ENCODE measurements at regions not wholly inside any gene's neighbourhood (a gene's known extent, or its start where the extent isn't known, plus 50 kb on each side); places are given as distances from the start of the nearest gene placed in this dataset.

DNA sequence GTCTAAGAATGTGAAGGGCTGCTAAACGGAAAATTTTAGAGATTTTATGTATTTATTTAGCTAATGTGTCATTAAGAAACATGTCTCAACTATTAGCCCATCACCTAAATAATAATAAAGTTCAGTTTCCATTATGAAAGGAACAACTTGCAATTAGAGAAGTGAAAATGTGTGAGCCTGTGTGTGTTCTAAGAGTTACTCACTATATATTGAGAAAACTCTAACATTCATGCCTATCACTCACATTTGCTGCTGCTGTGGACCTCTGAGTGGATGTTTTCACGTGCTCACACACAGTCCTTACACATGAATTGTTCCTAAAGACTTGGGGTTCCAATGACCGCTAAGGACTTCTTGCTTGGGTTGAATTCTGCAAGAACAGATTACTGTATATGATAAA, 364.0 kb downstream of the TMA16 start:
- DNase-seq (ENCODE audit: low read depth in 4 of 4, low spot score in 3 of 4): no peak

GRCh38 chr4:163863082-163863481, 368.6 kb downstream of the TMA16 start:
- no peak for DNase-seq (ENCODE audit: low read depth in 4 of 4, low spot score in 3 of 4)

DNA sequence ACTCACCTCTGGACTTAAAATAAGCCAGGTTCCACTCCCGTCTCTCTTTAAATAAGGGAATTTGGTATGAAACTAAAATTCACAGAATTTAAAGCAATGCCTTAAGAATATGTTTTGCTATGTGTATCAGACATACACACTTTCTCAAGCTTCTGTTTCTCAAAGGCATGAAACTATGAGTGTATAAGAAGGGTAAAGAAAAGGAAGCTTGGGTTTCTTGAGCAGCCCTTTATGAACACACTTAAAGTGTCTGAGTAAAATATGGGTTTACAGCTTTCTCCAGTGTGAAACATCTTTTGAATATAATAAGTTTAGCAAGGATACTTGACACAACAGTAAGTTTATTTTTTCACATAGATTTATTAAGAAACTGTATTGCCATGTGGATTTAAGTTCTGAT, 370.5 kb downstream of the TMA16 start:
- DNase-seq (ENCODE audit: low read depth in 4 of 4, low spot score in 3 of 4): no peak

DNA sequence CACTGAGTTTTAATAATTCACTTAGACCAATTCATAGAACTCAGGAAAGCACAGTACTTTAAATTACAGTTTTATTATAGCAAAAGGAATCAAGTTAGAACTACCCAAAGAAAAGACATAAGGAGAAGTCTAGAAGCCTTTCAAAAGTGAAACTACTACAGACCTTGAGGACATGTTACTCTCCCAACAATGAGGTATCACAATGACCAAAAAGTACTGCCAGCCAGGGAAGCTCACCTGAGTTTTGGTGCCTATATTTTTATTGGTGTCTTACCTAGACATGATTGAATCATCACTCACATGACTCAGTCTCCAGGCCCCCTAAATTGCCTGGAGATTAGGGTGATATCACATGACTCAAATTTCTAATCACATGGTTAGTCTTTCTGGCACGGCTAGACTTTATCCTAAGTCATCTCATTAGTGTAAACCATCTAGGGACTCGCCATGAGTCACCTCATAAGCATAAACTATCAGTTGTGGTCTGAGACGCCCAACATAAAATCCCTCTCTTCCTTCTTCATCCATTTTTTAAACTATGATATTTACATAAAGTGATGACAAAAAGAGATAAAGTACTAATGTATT, 372.3 kb downstream of the TMA16 start:
- no peak for DNase-seq (ENCODE audit: low read depth in 4 of 4, low spot score in 3 of 4)

GRCh38 chr4:163868445-163868844, 374.0 kb downstream of the TMA16 start:
- no peak for DNase-seq (ENCODE audit: low read depth in 4 of 4, low spot score in 3 of 4)

- DNase-seq (ENCODE audit: low read depth in 4 of 4, low spot score in 3 of 4): no peak
These were observed 376.6 kb downstream of the TMA16 start for GRCh38 chr4:163871078-163871477.

GRCh38 chr4:163875327-163875726, 380.8 kb downstream of the TMA16 start:
- no peak for DNase-seq (ENCODE audit: low read depth in 4 of 4, low spot score in 3 of 4)

GRCh38 chr4:163878336-163879121, 384.0 kb downstream of the TMA16 start:
- no peak for DNase-seq (ENCODE audit: low read depth in 4 of 4, low spot score in 3 of 4)

DNA sequence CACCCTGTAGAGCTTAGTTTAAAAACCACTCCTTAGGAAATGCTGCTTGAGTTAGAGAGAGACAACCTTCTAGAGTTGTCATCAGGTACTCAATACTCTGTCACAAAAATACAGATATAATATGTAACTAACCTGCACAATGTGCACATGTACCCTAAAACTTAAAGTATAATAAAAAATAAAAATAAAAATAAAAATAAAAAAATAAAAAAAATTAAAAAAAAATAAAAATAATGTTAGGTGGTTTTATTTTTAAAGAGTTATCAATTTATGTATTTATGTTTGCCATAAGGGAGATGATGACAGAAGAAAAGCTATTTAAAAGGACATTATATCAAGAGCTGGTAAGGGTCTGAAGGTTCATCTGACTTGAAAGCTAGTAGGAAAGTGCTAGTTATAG, 397.9 kb downstream of the TMA16 start:
- DNase-seq (ENCODE audit: low read depth in 4 of 4, low spot score in 3 of 4): no peak

DNA sequence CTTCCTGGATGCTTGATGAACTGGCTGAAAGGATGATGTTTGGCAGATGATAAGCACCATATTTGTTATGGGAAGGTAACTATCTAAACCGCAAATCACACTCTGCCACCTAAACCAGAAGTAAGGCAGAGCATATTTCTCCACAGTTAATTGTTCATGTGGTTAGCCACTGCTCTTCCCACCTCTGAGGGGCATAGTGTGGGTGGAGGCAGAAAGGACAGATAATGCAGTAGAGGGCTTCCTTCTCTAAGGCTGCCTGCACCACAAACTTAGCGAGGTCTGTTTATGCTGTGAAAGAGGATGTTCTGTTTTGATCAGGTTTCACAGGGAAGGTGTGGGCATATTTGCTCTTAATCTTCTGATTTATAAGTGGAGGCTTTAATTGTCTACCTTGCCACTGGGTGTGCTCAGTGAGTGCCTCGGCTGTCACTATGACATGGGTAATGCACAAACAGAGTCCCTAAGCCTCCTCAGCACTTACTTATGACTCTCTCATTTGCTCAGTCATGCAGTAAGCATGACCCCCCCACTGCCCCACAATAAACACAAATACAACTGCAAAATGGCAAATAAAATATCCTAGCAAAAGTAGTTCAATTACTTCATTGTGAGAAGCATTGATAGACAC, 401.0 kb downstream of the TMA16 start:
- DNase-seq (ENCODE audit: low read depth in 4 of 4, low spot score in 3 of 4): no peak

DNA sequence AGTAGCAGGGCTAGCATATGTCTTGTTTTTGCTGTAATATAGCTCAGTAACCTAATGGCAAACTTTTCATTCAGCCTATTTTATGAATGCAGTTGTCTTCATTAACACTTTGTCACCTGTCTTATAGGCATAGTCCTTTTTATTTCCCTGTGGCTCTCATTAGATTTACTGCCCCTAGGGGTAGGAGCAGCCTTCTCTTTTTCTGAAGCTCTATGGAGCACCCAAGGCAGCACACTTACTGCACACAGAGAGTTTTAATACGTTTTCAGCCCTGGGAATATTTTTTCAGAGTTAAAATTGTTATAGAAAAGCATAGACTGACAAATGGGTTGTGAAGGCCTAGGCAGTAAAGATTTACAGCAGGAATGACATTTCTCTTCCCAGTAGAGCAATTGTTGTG, 406.8 kb downstream of the TMA16 start:
- no peak for DNase-seq (ENCODE audit: low read depth in 4 of 4, low spot score in 3 of 4)

DNA sequence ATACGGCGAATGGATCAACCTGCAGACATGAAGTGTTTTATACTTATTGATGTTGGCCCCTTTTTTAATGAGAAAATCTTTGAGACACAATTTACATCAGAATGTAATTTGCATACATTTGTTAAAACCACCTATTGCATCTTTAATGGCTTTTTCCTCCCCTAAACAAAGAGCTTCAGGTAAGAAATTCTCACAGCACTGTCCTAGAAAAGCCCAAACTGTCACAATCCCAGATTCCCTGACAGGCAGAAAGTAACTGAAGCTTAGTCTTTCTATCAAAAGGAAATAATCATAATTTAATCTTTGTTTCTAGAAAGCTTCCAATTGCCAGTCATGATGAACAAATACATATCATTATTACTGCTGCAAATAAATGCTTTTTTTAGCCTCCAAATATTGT, 407.9 kb downstream of the TMA16 start:
- no peak for DNase-seq (ENCODE audit: low read depth in 4 of 4, low spot score in 3 of 4)

- no peak for DNase-seq (ENCODE audit: low read depth in 4 of 4, low spot score in 3 of 4)
These were observed 417.4 kb downstream of the TMA16 start for GRCh38 chr4:163911891-163912290.

DNA sequence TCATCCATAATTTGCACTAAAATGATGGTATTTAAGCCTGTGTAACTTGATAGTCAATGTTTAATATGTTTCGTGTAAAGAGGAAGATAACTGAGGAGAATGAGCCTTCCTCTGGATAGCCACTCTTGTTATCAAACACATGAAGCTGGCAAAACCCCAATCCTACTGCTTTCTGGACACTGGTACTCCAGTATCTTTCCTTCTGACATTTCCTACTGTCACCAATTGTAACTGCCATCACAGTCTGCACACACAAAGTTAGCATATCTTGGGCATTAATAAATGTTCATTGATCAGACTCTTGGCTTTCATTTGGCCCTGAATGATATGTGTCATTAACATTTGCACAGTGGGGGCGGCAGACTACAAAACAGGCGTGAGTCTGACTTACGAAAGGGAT, 419.1 kb downstream of the TMA16 start:
- DNase-seq (ENCODE audit: low read depth in 4 of 4, low spot score in 3 of 4): no peak

GRCh38 chr4:163915896-163916295, 421.4 kb downstream of the TMA16 start:
- DNase-seq (ENCODE audit: low read depth in 4 of 4, low spot score in 3 of 4): no peak

GRCh38 chr4:163920426-163920825, 425.9 kb downstream of the TMA16 start:
- no peak for DNase-seq (ENCODE audit: low read depth in 4 of 4, low spot score in 3 of 4)

GRCh38 chr4:163922302-163922701, 427.8 kb downstream of the TMA16 start:
- no peak for DNase-seq (ENCODE audit: low read depth in 4 of 4, low spot score in 3 of 4)

DNA sequence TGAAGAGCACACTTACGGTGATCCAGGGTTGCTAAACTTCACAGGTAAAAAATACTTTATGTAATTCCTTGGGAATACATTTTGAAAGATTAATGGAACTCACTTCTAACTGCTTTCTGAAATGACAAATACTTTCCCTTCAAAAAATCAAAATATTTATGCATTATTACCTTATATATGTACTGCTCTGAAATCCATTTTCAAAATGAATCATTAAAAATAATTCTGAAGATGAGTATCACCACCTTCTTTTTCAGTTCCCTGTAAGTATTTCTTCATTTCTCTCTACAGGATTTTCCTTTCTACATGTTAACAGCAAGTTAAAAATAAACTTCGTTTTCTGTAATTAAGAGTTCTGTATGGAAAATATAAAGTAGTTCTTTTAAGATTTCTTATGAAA, 428.6 kb downstream of the TMA16 start:
- no peak for DNase-seq (ENCODE audit: low read depth in 4 of 4, low spot score in 3 of 4)

DNA sequence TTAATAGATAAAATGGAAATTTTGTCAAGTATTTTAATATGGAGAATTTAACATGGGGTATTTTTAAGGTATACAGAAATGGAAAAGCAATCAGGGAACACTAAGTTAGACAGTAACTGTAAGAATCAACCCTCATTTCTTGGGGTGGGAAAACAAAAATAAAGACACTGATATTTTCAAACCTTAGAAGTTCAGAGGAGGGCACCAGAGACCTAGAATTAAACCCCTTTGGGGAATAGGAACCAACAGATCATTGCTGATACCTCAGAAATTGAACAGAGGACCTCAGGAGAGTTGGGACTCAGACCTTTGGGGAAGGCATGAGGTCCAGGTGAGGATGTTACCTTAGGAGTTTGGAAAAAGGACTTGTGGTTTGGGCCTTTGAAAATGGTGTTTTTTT, 435.6 kb downstream of the TMA16 start:
- DNase-seq (ENCODE audit: low read depth in 4 of 4, low spot score in 3 of 4): no peak

DNA sequence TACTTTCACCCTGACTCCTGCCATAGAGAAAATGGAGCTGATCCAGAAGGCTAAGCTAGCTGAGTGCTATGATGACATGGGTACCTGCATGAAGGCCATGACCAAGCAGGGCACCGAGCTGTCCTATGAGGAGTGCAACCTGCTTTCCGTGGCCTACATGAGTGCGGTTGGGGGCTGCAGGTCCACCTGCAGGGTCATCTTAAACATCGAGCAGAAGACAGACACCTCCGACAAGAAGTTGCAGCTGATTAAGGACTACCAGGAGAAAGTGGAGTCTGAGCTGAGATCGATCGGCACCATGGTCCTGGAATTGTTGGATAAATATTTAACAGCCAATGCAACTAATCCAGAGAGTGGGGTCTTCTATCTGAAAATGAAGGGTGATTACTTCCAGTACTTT, 438.0 kb downstream of the TMA16 start:
- no peak for DNase-seq (ENCODE audit: low read depth in 4 of 4, low spot score in 3 of 4)

GRCh38 chr4:163939597-163939996, 445.1 kb downstream of the TMA16 start:
- no peak for DNase-seq (ENCODE audit: low read depth in 4 of 4, low spot score in 3 of 4)

- no peak for DNase-seq (ENCODE audit: low read depth in 4 of 4, low spot score in 3 of 4)
These were observed 446.9 kb downstream of the TMA16 start for GRCh38 chr4:163941221-163941905.

All from left renal pelvis (tissue), 4 donors.